ENCODE measurements at regions not wholly inside any gene's neighbourhood (a gene's known extent, or its start where the extent isn't known, plus 50 kb on each side); places are given as distances from the start of the nearest gene placed in this dataset.

DNA sequence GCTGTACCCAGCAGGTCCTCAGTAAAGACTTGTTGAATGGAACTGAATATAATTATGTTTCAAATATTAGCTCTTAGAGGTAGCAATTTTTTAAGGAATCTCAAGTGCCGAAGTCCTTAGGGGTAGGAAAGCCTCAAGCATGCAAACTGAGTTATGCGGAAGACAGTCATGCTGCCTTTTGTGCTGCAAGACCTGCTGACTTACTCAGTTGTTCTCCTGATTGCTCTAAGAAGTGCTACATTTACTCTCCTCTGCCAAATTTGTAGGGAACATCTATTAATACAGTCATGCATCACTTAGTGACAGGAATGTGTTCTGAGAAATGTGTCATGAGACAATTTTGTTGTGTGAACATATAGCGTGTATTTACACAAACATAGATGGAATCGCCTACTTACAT, 325.6 kb upstream of the AZI2 start:
- 0 out of 2 replicates have a peak, but pooled peaks cover 3% of the 10 kb centered on the region for H3K79me2 ChIP-seq (replicated peaks; ENCODE audit: insufficient read depth)
- H3K4me3 ChIP-seq, result no peak overlapping the region
- no peak overlapping the region for H2AFZ ChIP-seq
- Mint-ChIP-seq H3K27ac (no peak overlapping the region), H3K27me3 (ENCODE audit: insufficient read depth, low read depth, poor library complexity) (peaks cover 8% of the 10 kb centered on the region), H3K4me1 (peaks cover 22% of the 10 kb centered on the region), H3K9me3 (no peaks in the 10 kb centered on the region), H3K36me3 (ENCODE audit: low read depth) (no peaks in the 10 kb centered on the region), H3K4me3 (no peak overlapping the region)
- 0 out of 2 replicates have a peak, but pooled peaks cover 12% of the 10 kb centered on the region for H3K9me2 ChIP-seq (ENCODE audit: insufficient read depth)
- H3K27me3 ChIP-seq (ENCODE audit: insufficient read depth), result no peaks in the 10 kb centered on the region
- H3F3A ChIP-seq (replicated peaks; ENCODE audit: low read depth), result no peaks in the 10 kb centered on the region
- no peaks in the 10 kb centered on the region for H4K20me1 ChIP-seq (replicated peaks; ENCODE audit: insufficient read depth)
- TF ChIP-seq EZH2 (IDR thresholded peaks at IDR 0.05; ENCODE audit: low read depth, unreplicated experiment) (no peak), CREB1 (CRISPR knock-in tag; IDR thresholded peaks at IDR 0.05; ENCODE audit: low read depth) (no peak), NANOG (IDR thresholded peaks at IDR 0.05; ENCODE audit: borderline replicate concordance) (no peak), JUNB (IDR thresholded peaks at IDR 0.05; ENCODE audit: unreplicated experiment) (no peak), ZNF331 (CRISPR knock-in tag; IDR thresholded peaks at IDR 0.05; ENCODE audit: low read depth) (no peak), EZH2phosphoT487 (IDR thresholded peaks at IDR 0.05; ENCODE audit: unreplicated experiment) (no peak), STAT1 (IDR thresholded peaks at IDR 0.05; ENCODE audit: unreplicated experiment) (no peak)
- TF ChIP-seq, protein P1, sequence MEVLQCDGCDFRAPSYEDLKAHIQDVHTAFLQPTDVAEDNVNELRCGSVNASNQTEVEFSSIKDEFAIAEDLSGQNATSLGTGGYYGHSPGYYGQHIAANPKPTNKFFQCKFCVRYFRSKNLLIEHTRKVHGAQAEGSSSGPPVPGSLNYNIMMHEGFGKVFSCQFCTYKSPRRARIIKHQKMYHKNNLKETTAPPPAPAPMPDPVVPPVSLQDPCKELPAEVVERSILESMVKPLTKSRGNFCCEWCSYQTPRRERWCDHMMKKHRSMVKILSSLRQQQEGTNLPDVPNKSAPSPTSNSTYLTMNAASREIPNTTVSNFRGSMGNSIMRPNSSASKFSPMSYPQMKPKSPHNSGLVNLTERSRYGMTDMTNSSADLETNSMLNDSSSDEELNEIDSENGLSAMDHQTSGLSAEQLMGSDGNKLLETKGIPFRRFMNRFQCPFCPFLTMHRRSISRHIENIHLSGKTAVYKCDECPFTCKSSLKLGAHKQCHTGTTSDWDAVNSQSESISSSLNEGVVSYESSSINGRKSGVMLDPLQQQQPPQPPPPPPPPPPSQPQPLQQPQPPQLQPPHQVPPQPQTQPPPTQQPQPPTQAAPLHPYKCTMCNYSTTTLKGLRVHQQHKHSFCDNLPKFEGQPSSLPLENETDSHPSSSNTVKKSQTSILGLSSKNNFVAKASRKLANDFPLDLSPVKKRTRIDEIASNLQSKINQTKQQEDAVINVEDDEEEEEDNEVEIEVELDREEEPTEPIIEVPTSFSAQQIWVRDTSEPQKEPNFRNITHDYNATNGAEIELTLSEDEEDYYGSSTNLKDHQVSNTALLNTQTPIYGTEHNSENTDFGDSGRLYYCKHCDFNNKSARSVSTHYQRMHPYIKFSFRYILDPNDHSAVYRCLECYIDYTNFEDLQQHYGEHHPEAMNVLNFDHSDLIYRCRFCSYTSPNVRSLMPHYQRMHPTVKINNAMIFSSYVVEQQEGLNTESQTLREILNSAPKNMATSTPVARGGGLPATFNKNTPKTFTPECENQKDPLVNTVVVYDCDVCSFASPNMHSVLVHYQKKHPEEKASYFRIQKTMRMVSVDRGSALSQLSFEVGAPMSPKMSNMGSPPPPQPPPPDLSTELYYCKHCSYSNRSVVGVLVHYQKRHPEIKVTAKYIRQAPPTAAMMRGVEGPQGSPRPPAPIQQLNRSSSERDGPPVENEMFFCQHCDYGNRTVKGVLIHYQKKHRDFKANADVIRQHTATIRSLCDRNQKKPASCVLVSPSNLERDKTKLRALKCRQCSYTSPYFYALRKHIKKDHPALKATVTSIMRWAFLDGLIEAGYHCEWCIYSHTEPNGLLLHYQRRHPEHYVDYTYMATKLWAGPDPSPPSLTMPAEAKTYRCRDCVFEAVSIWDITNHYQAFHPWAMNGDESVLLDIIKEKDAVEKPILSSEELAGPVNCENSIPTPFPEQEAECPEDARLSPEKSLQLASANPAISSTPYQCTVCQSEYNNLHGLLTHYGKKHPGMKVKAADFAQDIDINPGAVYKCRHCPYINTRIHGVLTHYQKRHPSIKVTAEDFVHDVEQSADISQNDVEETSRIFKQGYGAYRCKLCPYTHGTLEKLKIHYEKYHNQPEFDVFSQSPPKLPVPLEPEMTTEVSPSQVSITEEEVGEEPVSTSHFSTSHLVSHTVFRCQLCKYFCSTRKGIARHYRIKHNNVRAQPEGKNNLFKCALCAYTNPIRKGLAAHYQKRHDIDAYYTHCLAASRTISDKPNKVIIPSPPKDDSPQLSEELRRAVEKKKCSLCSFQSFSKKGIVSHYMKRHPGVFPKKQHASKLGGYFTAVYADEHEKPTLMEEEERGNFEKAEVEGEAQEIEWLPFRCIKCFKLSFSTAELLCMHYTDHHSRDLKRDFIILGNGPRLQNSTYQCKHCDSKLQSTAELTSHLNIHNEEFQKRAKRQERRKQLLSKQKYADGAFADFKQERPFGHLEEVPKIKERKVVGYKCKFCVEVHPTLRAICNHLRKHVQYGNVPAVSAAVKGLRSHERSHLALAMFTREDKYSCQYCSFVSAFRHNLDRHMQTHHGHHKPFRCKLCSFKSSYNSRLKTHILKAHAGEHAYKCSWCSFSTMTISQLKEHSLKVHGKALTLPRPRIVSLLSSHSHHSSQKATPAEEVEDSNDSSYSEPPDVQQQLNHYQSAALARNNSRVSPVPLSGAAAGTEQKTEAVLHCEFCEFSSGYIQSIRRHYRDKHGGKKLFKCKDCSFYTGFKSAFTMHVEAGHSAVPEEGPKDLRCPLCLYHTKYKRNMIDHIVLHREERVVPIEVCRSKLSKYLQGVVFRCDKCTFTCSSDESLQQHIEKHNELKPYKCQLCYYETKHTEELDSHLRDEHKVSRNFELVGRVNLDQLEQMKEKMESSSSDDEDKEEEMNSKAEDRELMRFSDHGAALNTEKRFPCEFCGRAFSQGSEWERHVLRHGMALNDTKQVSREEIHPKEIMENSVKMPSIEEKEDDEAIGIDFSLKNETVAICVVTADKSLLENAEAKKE (CRISPR knock-in tag; IDR thresholded peaks at IDR 0.05), result no peak
- H3K27ac ChIP-seq (ENCODE audit: low read depth), result no peak overlapping the region
- H3K4me2 ChIP-seq, result no peak overlapping the region
- H3K4me1 ChIP-seq (ENCODE audit: insufficient read depth), result peaks cover 20% of the 10 kb centered on the region; the same call in 1 of the 2 replicates
- no peak for ATAC-seq
- H3K36me3 ChIP-seq (ENCODE audit: insufficient read depth), result no peaks in the 10 kb centered on the region
- no peak for DNase-seq (ENCODE audit: low spot score)
